HepG2 (cell line): ENCODE measurements at regions not wholly inside any gene's neighbourhood (a gene's known extent, or its start where the extent isn't known, plus 50 kb on each side); places are given as distances from the start of the nearest gene placed in this dataset.

ENCODE experiments used
- ATAC-seq: fragments of 200-7000 bp; cut with Tn5 transposase; 3 replicates; pipeline ENCODE4 v1.9.1; 2020; ENCODE audit warnings: mild to moderate bottlenecking, moderate library complexity
- BruUV-seq: library from RNA; stranded (reverse); fragments of 400-500 nt; replicated peaks from 2 replicates; lab custom pipeline; 2021; lab: Mats Ljungman, UMichigan
- CTCF ChIA-PET: fragments of 300-600 bp; formaldehyde crosslinking; extraction: SDS; loops from one replicate; lab custom pipeline; 2021; ENCODE audit warnings: low total read pairs, inconsistent platforms, low intra/inter-chr PET ratio; lab: Yijun Ruan, JAX
- POLR2A ChIA-PET: fragments of 350-600 bp; sonication (Branson Sonifier 250); formaldehyde crosslinking; loops from one replicate; lab custom pipeline; 2020; ENCODE audit warnings: antibody characterized with exemption, inconsistent platforms; lab: Yijun Ruan, JAX
- DNase-seq: peaks from one replicate; pipeline ENCODE4 v3.0.0-alpha.2; 2015; ENCODE audit warnings: low spot score
- FAIRE-seq: peaks from 3 replicates; lab custom pipeline; 2011; peaks lifted over from hg19 to GRCh38; lab: Jason Lieb, UNC
- H2AFZ ChIP-seq: one replicate; pipeline ENCODE4 v1.6.1; 2011; ENCODE audit warnings: low read length, inconsistent platforms
- H3K27ac ChIP-seq: fragments of 300-600 bp; 3 replicates; pipeline ENCODE4 v1.8.0; 2011; ENCODE audit warnings: mixed run types, mild to moderate bottlenecking, mixed read lengths, low read length, inconsistent platforms; ENCODE audit not compliant: insufficient read depth; ENCODE audit errors: extremely low read length
- H3K27me3 ChIP-seq, 2 experiments: fragments of 200-600 bp in 1 of 2; 2 replicates in 1 of 2; 3 replicates in 1 of 2; pipeline versions ENCODE4 v1.6.0 to v1.8.0; 2011; ENCODE audit warnings: low read length in 2 of 2, mild to moderate bottlenecking in 2 of 2, moderate library complexity in 2 of 2, inconsistent platforms in 1 of 2; ENCODE audit not compliant: insufficient read depth in 2 of 2, control insufficient read depth in 1 of 2
- H3K36me3 ChIP-seq, 2 experiments: fragments of 200-600 bp in 1 of 2; replicated peaks in 1 of 2; 2 replicates in 1 of 2; 3 replicates in 1 of 2; pipeline versions ENCODE4 v1.5.1 to v1.8.0; 2011; ENCODE audit warnings: low read length in 2 of 2, inconsistent platforms in 1 of 2; ENCODE audit not compliant: insufficient read depth in 2 of 2, control insufficient read depth in 1 of 2
- H3K4me1 ChIP-seq: 2 replicates; pipeline ENCODE4 v1.5.1; 2012; ENCODE audit warnings: low read length, inconsistent platforms; ENCODE audit not compliant: insufficient read depth
- H3K4me2 ChIP-seq: 2 replicates; pipeline ENCODE4 v1.6.0; 2011; ENCODE audit warnings: low read depth, low read length, inconsistent platforms
- H3K4me3 ChIP-seq, 3 experiments: fragments of 200-600 bp in 1 of 3; sonication (generic), shearing (Covaris generic) in 1 of 3; replicated peaks in 1 of 3; 2 replicates each; pipeline ENCODE4 v1.5.1; 2011 to 2016; ENCODE audit warnings: low read length in 3 of 3, inconsistent platforms in 2 of 3, low read depth in 2 of 3, mild to moderate bottlenecking in 2 of 3, control low read depth in 1 of 3, mixed read lengths in 1 of 3; ENCODE audit not compliant: insufficient read depth in 1 of 3
- H3K79me2 ChIP-seq: one replicate; pipeline ENCODE4 v1.6.1; 2011; ENCODE audit warnings: low read length, inconsistent platforms; ENCODE audit not compliant: insufficient read depth
- H3K9ac ChIP-seq: 2 replicates; pipeline ENCODE4 v1.6.0; 2011; ENCODE audit warnings: mild to moderate bottlenecking, low read depth, low read length, inconsistent platforms; ENCODE audit not compliant: insufficient read depth
- H3K9me3 ChIP-seq: 2 replicates; pipeline ENCODE4 v1.5.1; 2012; ENCODE audit warnings: mild to moderate bottlenecking, low read length
- H4K20me1 ChIP-seq: 2 replicates; pipeline ENCODE4 v1.6.0; 2011; ENCODE audit warnings: inconsistent platforms, mild to moderate bottlenecking, low read length, moderate library complexity; ENCODE audit not compliant: insufficient read depth
- ETV6 ChIP-seq: sonication (generic); formaldehyde crosslinking; conservative IDR thresholded peaks from 2 replicates; pipeline ENCODE4 v1.4.0; 2020; ENCODE audit warnings: missing genetic modification reagents
- FOXK1 ChIP-seq: sonication (generic); formaldehyde crosslinking; IDR thresholded peaks from 2 replicates; pipeline ENCODE4 v1.4.0; 2020; ENCODE audit warnings: low read depth, missing genetic modification reagents, borderline replicate concordance
- KMT2A ChIP-seq: sonication (generic); formaldehyde crosslinking; IDR thresholded peaks from 2 replicates; pipeline ENCODE4 v1.4.0; 2020; ENCODE audit warnings: missing genetic modification reagents
- MXD3 ChIP-seq: IDR thresholded peaks from 2 replicates; pipeline ENCODE4 v1.6.1; 2016; ENCODE audit warnings: mild to moderate bottlenecking, missing biosample characterization, missing genetic modification reagents
- PTBP1 ChIP-seq: fragments of 200-400 bp; formaldehyde crosslinking; IDR thresholded peaks from 2 replicates; pipeline ENCODE4 v1.6.1; 2018; ENCODE audit warnings: low read length, low read depth; ENCODE audit not compliant: poor library complexity, severe bottlenecking
- TMF1 ChIP-seq: sonication (generic); formaldehyde crosslinking; IDR thresholded peaks from 2 replicates; pipeline ENCODE4 v1.8.1; 2022; ENCODE audit warnings: low read depth, missing genetic modification reagents
- ZBTB7B ChIP-seq: sonication (generic); formaldehyde crosslinking; IDR thresholded peaks from 2 replicates; pipeline ENCODE4 v1.4.0; 2020; ENCODE audit warnings: missing genetic modification reagents
- ZNF160 ChIP-seq: sonication (generic); formaldehyde crosslinking; IDR thresholded peaks from 2 replicates; pipeline ENCODE4 v1.8.0; 2022; ENCODE audit warnings: mild to moderate bottlenecking, inconsistent platforms, missing genetic modification reagents
- ZNF274 ChIP-seq: sonication (generic); formaldehyde crosslinking; IDR thresholded peaks from 2 replicates; pipeline ENCODE4 v1.5.1; 2020; ENCODE audit warnings: mild to moderate bottlenecking, missing genetic modification reagents
- ZNF337 ChIP-seq: sonication (generic); formaldehyde crosslinking; IDR thresholded peaks from 2 replicates; pipeline ENCODE4 v1.5.1; 2020; ENCODE audit warnings: missing genetic modification reagents, low read depth, mild to moderate bottlenecking, borderline replicate concordance
- ZNF441 ChIP-seq: sonication (generic); formaldehyde crosslinking; IDR thresholded peaks from 2 replicates; pipeline ENCODE4 v1.7.0; 2021; ENCODE audit warnings: missing genetic modification reagents, borderline replicate concordance
- ZNF567 ChIP-seq: sonication (generic); formaldehyde crosslinking; IDR thresholded peaks from 2 replicates; pipeline ENCODE4 v1.8.1; 2023; ENCODE audit warnings: mild to moderate bottlenecking, missing genetic modification reagents, borderline replicate concordance
- ZNF784 ChIP-seq: sonication (generic); formaldehyde crosslinking; IDR thresholded peaks from 2 replicates; pipeline ENCODE4 v1.5.1; 2020; ENCODE audit warnings: missing genetic modification reagents, mild to moderate bottlenecking, borderline replicate concordance
- ZNF83 ChIP-seq: sonication (generic); formaldehyde crosslinking; IDR thresholded peaks from 2 replicates; pipeline ENCODE4 v1.4.0; 2020; ENCODE audit warnings: missing genetic modification reagents, mild to moderate bottlenecking, borderline replicate concordance
- ZSCAN31 ChIP-seq: sonication (generic); formaldehyde crosslinking; IDR thresholded peaks from 2 replicates; pipeline ENCODE4 v1.5.0; 2020; ENCODE audit warnings: low read depth, mild to moderate bottlenecking, missing genetic modification reagents
- WGBS: methylation state at CpG from one replicate; pipeline ENCODE4 v1.1.6; 2017; ENCODE audit warnings: low lambda C conversion rate; 5-methylcytosine and 5-hydroxymethylcytosine counted together
- in situ Hi-C: cut with HindIII; loops from 2 replicates; pipeline ENCODE4 v1.10.0; 2017; ENCODE audit warnings: low pct_unique_long_range_greater_than_20kb; ENCODE audit not compliant: extremely low pct_ligation_motif_present
- intact Hi-C: fragments of 100-400 bp; cut with micrococcal nuclease; formaldehyde crosslinking; loops from one replicate; pipeline ENCODE4 v1.10.0; 2022; ENCODE audit not compliant: unreplicated experiment
- TF ChIP-seq, protein P1 (sequence below): sonication (generic); formaldehyde crosslinking; IDR thresholded peaks from 2 replicates; pipeline ENCODE4 v1.4.0; 2020; ENCODE audit warnings: low read depth, missing genetic modification reagents
- TF ChIP-seq, protein P2 (sequence below): sonication (generic); formaldehyde crosslinking; IDR thresholded peaks from 2 replicates; pipeline ENCODE4 v1.4.0; 2020; ENCODE audit warnings: missing genetic modification reagents, borderline replicate concordance

GRCh38 chr14:71610797-71611196 is 321.4 kb upstream of the RGS6 start:
- no peak overlapping the region for H3K4me2 ChIP-seq
- no peaks in the 10 kb centered on the region for H3K36me3 ChIP-seq
- no peak for FAIRE-seq

More at GRCh38 chr14:71610797-71611196, 321.4 kb upstream of the RGS6 start:
- Histone ChIP-seq H3K79me2 (no peaks in the 10 kb centered on the region), H3K27me3 (no peaks in the 10 kb centered on the region), H3K9ac (no peak overlapping the region), H2AFZ (no peak overlapping the region), H3K4me1 (no peaks in the 10 kb centered on the region), H4K20me1 (no peaks in the 10 kb centered on the region), H3K27ac (no peak overlapping the region)
- POLR2A ChIA-PET = no interaction called here
- BruUV-seq = no TSS peak
- in situ Hi-C loops = no loop called here
- no peak for DNase-seq
- ATAC-seq = no peak
- intact Hi-C loops = no loop called here
- 100% methylated on average over 1 of the region's 1 CpG for WGBS
- CTCF ChIA-PET = no interaction called here
- no peak for TF ChIP-seq FOXK1 (CRISPR knock-in tag)
- TF ChIP-seq ZNF274 (CRISPR knock-in tag) = no peak
- no peak for TF ChIP-seq TMF1 (CRISPR knock-in tag)
- no peak for TF ChIP-seq PTBP1
- TF ChIP-seq ZNF160 = no peak
- no peak for TF ChIP-seq ZNF441 (CRISPR knock-in tag)
- TF ChIP-seq, protein P1, sequence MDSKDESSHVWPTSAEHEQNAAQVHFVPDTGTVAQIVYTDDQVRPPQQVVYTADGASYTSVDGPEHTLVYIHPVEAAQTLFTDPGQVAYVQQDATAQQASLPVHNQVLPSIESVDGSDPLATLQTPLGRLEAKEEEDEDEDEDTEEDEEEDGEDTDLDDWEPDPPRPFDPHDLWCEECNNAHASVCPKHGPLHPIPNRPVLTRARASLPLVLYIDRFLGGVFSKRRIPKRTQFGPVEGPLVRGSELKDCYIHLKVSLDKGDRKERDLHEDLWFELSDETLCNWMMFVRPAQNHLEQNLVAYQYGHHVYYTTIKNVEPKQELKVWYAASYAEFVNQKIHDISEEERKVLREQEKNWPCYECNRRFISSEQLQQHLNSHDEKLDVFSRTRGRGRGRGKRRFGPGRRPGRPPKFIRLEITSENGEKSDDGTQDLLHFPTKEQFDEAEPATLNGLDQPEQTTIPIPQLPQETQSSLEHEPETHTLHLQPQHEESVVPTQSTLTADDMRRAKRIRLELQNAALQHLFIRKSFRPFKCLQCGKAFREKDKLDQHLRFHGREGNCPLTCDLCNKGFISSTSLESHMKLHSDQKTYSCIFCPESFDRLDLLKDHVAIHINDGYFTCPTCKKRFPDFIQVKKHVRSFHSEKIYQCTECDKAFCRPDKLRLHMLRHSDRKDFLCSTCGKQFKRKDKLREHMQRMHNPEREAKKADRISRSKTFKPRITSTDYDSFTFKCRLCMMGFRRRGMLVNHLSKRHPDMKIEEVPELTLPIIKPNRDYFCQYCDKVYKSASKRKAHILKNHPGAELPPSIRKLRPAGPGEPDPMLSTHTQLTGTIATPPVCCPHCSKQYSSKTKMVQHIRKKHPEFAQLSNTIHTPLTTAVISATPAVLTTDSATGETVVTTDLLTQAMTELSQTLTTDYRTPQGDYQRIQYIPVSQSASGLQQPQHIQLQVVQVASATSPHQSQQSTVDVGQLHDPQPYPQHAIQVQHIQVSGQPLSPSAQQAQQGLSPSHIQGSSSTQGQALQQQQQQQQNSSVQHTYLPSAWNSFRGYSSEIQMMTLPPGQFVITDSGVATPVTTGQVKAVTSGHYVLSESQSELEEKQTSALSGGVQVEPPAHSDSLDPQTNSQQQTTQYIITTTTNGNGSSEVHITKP (CRISPR knock-in tag) = no peak
- no peak for TF ChIP-seq ZSCAN31 (CRISPR knock-in tag)
- TF ChIP-seq KMT2A (CRISPR knock-in tag) = no peak
- TF ChIP-seq ZNF567 (CRISPR knock-in tag) = no peak
- TF ChIP-seq ZNF784 = no peak
- TF ChIP-seq MXD3 = no peak
- TF ChIP-seq ZNF83 (CRISPR knock-in tag) = no peak
- TF ChIP-seq ZBTB7B (CRISPR knock-in tag) = no peak
- no peak for TF ChIP-seq ZNF337 (CRISPR knock-in tag)
- TF ChIP-seq ETV6 (CRISPR knock-in tag) = no peak
- TF ChIP-seq, protein P2, sequence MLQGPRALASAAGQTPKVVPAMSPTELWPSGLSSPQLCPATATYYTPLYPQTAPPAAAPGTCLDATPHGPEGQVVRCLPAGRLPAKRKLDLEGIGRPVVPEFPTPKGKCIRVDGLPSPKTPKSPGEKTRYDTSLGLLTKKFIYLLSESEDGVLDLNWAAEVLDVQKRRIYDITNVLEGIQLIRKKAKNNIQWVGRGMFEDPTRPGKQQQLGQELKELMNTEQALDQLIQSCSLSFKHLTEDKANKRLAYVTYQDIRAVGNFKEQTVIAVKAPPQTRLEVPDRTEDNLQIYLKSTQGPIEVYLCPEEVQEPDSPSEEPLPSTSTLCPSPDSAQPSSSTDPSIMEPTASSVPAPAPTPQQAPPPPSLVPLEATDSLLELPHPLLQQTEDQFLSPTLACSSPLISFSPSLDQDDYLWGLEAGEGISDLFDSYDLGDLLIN (CRISPR knock-in tag) = no peak
- TF ChIP-seq, all 625 proteins: peak for 0
- H3K9me3 ChIP-seq = no peaks in the 10 kb centered on the region
- no peak overlapping the region for H3K4me3 ChIP-seq
